Activated CD4-positive, alpha-beta T cell treated with anti-CD3 and anti-CD28 coated beads, Interleukin-2, amount 50 U/mL, for 16 hours (primary cell): ENCODE measurements at regions not wholly inside any gene's neighbourhood (a gene's known extent, or its start where the extent isn't known, plus 50 kb on each side); places are given as distances from the start of the nearest gene placed in this dataset.
"Not testable (repeated sequence)": the region's sequence is repeated elsewhere in the genome, so short reads cannot be mapped to it uniquely, and the experiment has no call there.

Experiments
- DNase-seq: peaks from one replicate; pipeline ENCODE4 v3.0.0-alpha.2; 2020

GRCh38 chr1:79519084-79519760 lies 512.7 kb upstream of the ADGRL4 start:
- no peak for DNase-seq

GRCh38 chr1:79517470-79518224 lies 511.1 kb upstream of the ADGRL4 start:
- no peak for DNase-seq

- no peak for DNase-seq
Observed at GRCh38 chr1:79507770-79508169, 501.2 kb upstream of the ADGRL4 start.

- no peak for DNase-seq
Observed at GRCh38 chr1:79501153-79501552, 494.6 kb upstream of the ADGRL4 start.

GRCh38 chr1:79499541-79499940 lies 493.0 kb upstream of the ADGRL4 start:
- DNase-seq, result no peak

- DNase-seq, result peak; percentile 32
Observed at GRCh38 chr1:79497193-79497773, 490.8 kb upstream of the ADGRL4 start.

- no peak for DNase-seq
Observed at GRCh38 chr1:79496129-79496528, 489.6 kb upstream of the ADGRL4 start.

GRCh38 chr1:79493702-79494101 lies 487.2 kb upstream of the ADGRL4 start:
- not testable (repeated sequence) for DNase-seq

- not testable (repeated sequence) for DNase-seq
Observed at GRCh38 chr1:79488572-79489121, 482.1 kb upstream of the ADGRL4 start.

- no peak for DNase-seq
Observed at GRCh38 chr1:79478728-79479373, 472.3 kb upstream of the ADGRL4 start.

- no peak for DNase-seq
Observed at GRCh38 chr1:79478160-79478559, 471.6 kb upstream of the ADGRL4 start.

- no peak for DNase-seq
Observed at GRCh38 chr1:79472067-79472656, 465.6 kb upstream of the ADGRL4 start.

- DNase-seq, result no peak
Observed at GRCh38 chr1:79469139-79469538, 462.6 kb upstream of the ADGRL4 start.

GRCh38 chr1:79460773-79461436 lies 454.4 kb upstream of the ADGRL4 start:
- no peak for DNase-seq

GRCh38 chr1:79457562-79458224 lies 451.2 kb upstream of the ADGRL4 start:
- DNase-seq, result no peak

GRCh38 chr1:79448426-79448825 lies 441.9 kb upstream of the ADGRL4 start:
- no peak for DNase-seq

GRCh38 chr1:79441238-79441637 lies 434.7 kb upstream of the ADGRL4 start:
- DNase-seq, result no peak

GRCh38 chr1:79437540-79437939 lies 431.0 kb upstream of the ADGRL4 start:
- no peak for DNase-seq

GRCh38 chr1:79431340-79431739 lies 424.8 kb upstream of the ADGRL4 start:
- no peak for DNase-seq

- no peak for DNase-seq
Observed at GRCh38 chr1:79430437-79430836, 423.9 kb upstream of the ADGRL4 start.

GRCh38 chr1:79422726-79423125 lies 416.2 kb upstream of the ADGRL4 start:
- DNase-seq, result no peak

GRCh38 chr1:79398501-79398900 lies 392.0 kb upstream of the ADGRL4 start:
- DNase-seq, result no peak
